ENCODE measurements at regions not wholly inside any gene's neighbourhood (a gene's known extent, or its start where the extent isn't known, plus 50 kb on each side); places are given as distances from the start of the nearest gene placed in this dataset.

- TF ChIP-seq CTCF (CRISPR knock-in tag; IDR thresholded peaks at IDR 0.05) (no peak), GATAD2A (CRISPR knock-in tag; IDR thresholded peaks at IDR 0.05) (no peak), FOXP1 (IDR thresholded peaks at IDR 0.05) (no peak), FOXP1 (CRISPR knock-in tag; IDR thresholded peaks at IDR 0.05) (no peak), ZNF121 (CRISPR knock-in tag; IDR thresholded peaks at IDR 0.05) (no peak), POGK (CRISPR knock-in tag; conservative IDR thresholded peaks at IDR 0.05) (no peak), IRF2 (CRISPR knock-in tag; IDR thresholded peaks at IDR 0.05) (no peak)
These were observed 986.4 kb upstream of the CDH18 start for GRCh38 chr5:20974426-20974825.
